ENCODE measurements at regions not wholly inside any gene's neighbourhood (a gene's known extent, or its start where the extent isn't known, plus 50 kb on each side); places are given as distances from the start of the nearest gene placed in this dataset.
A peak's percentile ranks its signal among the peaks of the same experiment; 100 is the strongest.

DNA sequence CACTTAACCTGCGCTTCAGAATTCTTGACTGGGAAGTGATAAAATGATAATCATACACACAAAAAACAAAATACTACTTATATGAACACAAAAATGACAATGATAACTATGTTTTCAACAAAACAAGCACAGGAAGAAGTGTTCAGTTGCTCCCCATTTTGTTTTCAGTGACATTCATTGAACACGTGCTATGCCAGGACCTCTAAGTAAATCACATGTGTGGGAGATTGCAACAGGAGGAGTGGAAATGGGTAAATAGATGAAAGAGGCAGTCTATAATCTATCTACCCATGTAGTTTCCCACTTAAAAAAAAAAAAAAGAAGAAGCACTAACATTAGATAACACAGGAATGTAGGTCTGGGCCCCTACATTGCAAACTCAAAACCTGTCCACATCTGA lies 183.5 kb upstream of the HNRNPA3 start:
- H3K27ac ChIP-seq (ENCODE audit: low read length) = no peak overlapping the region
- H3K4me3 Mint-ChIP-seq = no peak overlapping the region
- peaks cover 12 to 30% of the 10 kb centered on the region in 2 donors for H3K27me3 Mint-ChIP-seq (ENCODE audit: low read depth in 2 of 2)
- no peak for DNase-seq
- WGBS (ENCODE audit: insufficient coverage) = 100% methylated on average over 1 of the region's 2 CpGs
- no peak for ATAC-seq
- H3K9me3 ChIP-seq (ENCODE audit: control insufficient read depth, insufficient read depth, low read length) = no peaks in the 10 kb centered on the region
- no peaks in the 10 kb centered on the region for H3K36me3 Mint-ChIP-seq
- H3K27ac Mint-ChIP-seq = no peak overlapping the region
- H3K27me3 ChIP-seq (ENCODE audit: control insufficient read depth, insufficient read depth, low read length) = no peaks in the 10 kb centered on the region
- no peaks in the 10 kb centered on the region for H3K4me1 ChIP-seq (ENCODE audit: control insufficient read depth, insufficient read depth, low read length)
- H3K9me3 Mint-ChIP-seq = no peaks in the 10 kb centered on the region
- intact Hi-C loops (cut with micrococcal nuclease) = no loop called here
- no peaks in the 10 kb centered on the region for H3K4me1 Mint-ChIP-seq
- H3K4me3 ChIP-seq (ENCODE audit: low read length) = no peak overlapping the region
- TF ChIP-seq, protein P1, sequence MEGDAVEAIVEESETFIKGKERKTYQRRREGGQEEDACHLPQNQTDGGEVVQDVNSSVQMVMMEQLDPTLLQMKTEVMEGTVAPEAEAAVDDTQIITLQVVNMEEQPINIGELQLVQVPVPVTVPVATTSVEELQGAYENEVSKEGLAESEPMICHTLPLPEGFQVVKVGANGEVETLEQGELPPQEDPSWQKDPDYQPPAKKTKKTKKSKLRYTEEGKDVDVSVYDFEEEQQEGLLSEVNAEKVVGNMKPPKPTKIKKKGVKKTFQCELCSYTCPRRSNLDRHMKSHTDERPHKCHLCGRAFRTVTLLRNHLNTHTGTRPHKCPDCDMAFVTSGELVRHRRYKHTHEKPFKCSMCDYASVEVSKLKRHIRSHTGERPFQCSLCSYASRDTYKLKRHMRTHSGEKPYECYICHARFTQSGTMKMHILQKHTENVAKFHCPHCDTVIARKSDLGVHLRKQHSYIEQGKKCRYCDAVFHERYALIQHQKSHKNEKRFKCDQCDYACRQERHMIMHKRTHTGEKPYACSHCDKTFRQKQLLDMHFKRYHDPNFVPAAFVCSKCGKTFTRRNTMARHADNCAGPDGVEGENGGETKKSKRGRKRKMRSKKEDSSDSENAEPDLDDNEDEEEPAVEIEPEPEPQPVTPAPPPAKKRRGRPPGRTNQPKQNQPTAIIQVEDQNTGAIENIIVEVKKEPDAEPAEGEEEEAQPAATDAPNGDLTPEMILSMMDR (IDR thresholded peaks at IDR 0.05) = no peak
- H3K36me3 ChIP-seq (ENCODE audit: control insufficient read depth, insufficient read depth, low read length) = no peaks in the 10 kb centered on the region

DNA sequence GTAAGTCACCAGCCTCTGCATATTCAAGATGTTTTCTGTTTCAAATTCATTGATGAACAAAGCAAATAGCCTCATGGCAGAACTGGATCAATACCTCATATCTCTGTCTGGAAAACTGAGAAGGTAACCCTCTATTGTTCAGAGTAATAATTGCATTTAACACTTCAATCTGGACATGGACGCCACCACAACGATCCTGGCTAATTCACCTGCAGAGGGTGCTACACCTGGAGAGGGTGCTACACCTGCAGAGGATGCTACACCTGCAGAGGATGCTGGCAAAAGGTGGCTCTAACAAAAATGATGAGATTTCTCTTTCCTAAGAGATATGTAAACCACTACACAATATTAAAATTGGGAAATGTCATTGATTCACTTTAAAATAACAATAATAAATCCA lies 183.1 kb upstream of the HNRNPA3 start:
- H3K4me3 ChIP-seq (ENCODE audit: low read length) = no peak overlapping the region
- H3K9me3 ChIP-seq (ENCODE audit: control insufficient read depth, insufficient read depth, low read length) = no peaks in the 10 kb centered on the region
- no peak overlapping the region for H3K27ac ChIP-seq (ENCODE audit: low read length)
- H3K27me3 ChIP-seq (ENCODE audit: control insufficient read depth, insufficient read depth, low read length) = no peaks in the 10 kb centered on the region
- H3K36me3 ChIP-seq (ENCODE audit: control insufficient read depth, insufficient read depth, low read length) = no peaks in the 10 kb centered on the region
- ATAC-seq = no peak
- no peak overlapping the region for H3K27ac Mint-ChIP-seq
- H3K36me3 Mint-ChIP-seq = no peaks in the 10 kb centered on the region
- DNase-seq = peak in 1 of 2 donors; percentile 12
- no peak overlapping the region for H3K4me3 Mint-ChIP-seq
- H3K4me1 Mint-ChIP-seq = no peaks in the 10 kb centered on the region
- WGBS (ENCODE audit: insufficient coverage) = 90% methylated on average over 2 of the region's 2 CpGs
- TF ChIP-seq, protein P1 (IDR thresholded peaks at IDR 0.05) = no peak
- intact Hi-C loops (cut with micrococcal nuclease) = no loop called here
- H3K4me1 ChIP-seq (ENCODE audit: control insufficient read depth, insufficient read depth, low read length) = no peaks in the 10 kb centered on the region
- H3K27me3 Mint-ChIP-seq (ENCODE audit: low read depth in 2 of 2) = peaks cover 12 to 33% of the 10 kb centered on the region in 2 donors
- H3K9me3 Mint-ChIP-seq = no peaks in the 10 kb centered on the region

DNA sequence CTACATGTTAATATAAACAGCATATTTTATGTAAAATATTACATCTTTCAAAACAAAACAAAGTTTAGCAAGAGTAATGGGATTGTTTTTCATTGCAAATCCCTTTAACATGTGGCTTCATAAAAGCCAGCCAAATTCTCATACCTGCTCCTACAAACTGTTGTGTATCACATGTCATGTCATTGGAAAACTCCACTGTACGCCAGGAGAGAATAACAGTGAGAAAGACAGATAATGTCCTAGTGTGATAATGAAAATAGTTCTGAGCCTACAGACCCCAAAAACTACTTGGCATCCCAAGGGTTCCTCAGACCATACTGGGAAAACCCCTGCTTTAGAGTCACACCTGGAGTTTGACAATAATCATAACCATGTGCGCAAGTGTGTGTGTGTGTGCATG lies 182.7 kb upstream of the HNRNPA3 start:
- 100% methylated on average over 1 of the region's 2 CpGs for WGBS (ENCODE audit: insufficient coverage)
- H3K4me3 ChIP-seq (ENCODE audit: low read length) = no peak overlapping the region
- no peak overlapping the region for H3K27ac Mint-ChIP-seq
- H3K4me3 Mint-ChIP-seq = no peak overlapping the region
- no peak overlapping the region for H3K27ac ChIP-seq (ENCODE audit: low read length)
- ATAC-seq (no peak), DNase-seq (no peak)
- no peaks in the 10 kb centered on the region for H3K9me3 ChIP-seq (ENCODE audit: control insufficient read depth, insufficient read depth, low read length)
- intact Hi-C loops (cut with micrococcal nuclease) = no loop called here
- H3K27me3 ChIP-seq (ENCODE audit: control insufficient read depth, insufficient read depth, low read length) = no peaks in the 10 kb centered on the region
- no peaks in the 10 kb centered on the region for H3K36me3 ChIP-seq (ENCODE audit: control insufficient read depth, insufficient read depth, low read length)
- H3K9me3 Mint-ChIP-seq = no peaks in the 10 kb centered on the region
- TF ChIP-seq, protein P1 (IDR thresholded peaks at IDR 0.05) = no peak
- H3K4me1 ChIP-seq (ENCODE audit: control insufficient read depth, insufficient read depth, low read length) = no peaks in the 10 kb centered on the region
- H3K27me3 Mint-ChIP-seq (ENCODE audit: low read depth in 2 of 2) = peaks cover 12 to 33% of the 10 kb centered on the region in 2 donors
- no peaks in the 10 kb centered on the region for H3K4me1 Mint-ChIP-seq
- H3K36me3 Mint-ChIP-seq = no peaks in the 10 kb centered on the region

DNA sequence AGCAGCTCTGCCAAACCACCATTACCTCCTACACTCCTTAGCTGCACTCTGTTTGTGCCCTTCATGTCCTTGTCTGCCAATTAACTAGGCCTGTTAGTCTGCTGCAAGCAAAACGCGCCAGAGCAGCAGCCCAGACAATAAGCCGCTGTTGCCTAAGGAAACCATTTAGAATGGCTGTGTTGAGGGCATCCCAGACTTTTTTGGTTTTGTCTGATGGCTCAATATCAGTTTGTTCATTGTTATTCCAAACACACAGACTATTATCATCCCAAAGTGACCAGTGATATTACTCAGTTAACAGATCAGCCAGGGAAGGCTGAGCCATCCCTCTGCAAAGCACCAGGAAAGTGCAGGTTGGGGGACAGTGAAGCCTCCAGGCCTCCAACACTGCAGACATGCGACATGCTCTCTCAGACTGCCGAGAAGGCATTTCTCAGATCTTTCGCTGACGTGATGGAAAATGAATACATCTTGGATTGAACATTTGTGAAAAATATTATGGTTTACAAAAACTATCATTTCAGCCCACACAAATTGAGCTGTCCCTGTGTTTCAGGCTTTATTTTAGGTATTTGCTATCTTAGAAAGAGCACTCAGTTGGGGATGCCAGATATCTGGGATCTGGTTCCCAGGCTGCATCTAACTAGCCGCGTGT lies 182.0 kb upstream of the HNRNPA3 start:
- Mint-ChIP-seq H3K4me1 (no peaks in the 10 kb centered on the region), H3K4me3 (no peak overlapping the region), H3K9me3 (no peaks in the 10 kb centered on the region), H3K27ac (no peak overlapping the region), H3K27me3 (ENCODE audit: low read depth in 2 of 2) (peaks cover 16 to 33% of the 10 kb centered on the region in 2 donors), H3K36me3 (no peaks in the 10 kb centered on the region)
- intact Hi-C loops (cut with micrococcal nuclease) = no loop called here
- TF ChIP-seq, protein P1 (IDR thresholded peaks at IDR 0.05) = no peak
- WGBS (ENCODE audit: insufficient coverage) = over 99% methylated on average over 7 of the region's 9 CpGs
- Histone ChIP-seq H3K4me1 (ENCODE audit: control insufficient read depth, insufficient read depth, low read length) (no peaks in the 10 kb centered on the region), H3K27me3 (ENCODE audit: control insufficient read depth, insufficient read depth, low read length) (no peaks in the 10 kb centered on the region), H3K4me3 (ENCODE audit: low read length) (no peak overlapping the region), H3K36me3 (ENCODE audit: control insufficient read depth, insufficient read depth, low read length) (no peaks in the 10 kb centered on the region), H3K9me3 (ENCODE audit: control insufficient read depth, insufficient read depth, low read length) (no peaks in the 10 kb centered on the region), H3K27ac (ENCODE audit: low read length) (no peak overlapping the region)
- DNase-seq = no peak
- no peak for ATAC-seq

Data from natural killer cell (primary cell).